ENCODE measurements at regions not wholly inside any gene's neighbourhood (a gene's known extent, or its start where the extent isn't known, plus 50 kb on each side); places are given as distances from the start of the nearest gene placed in this dataset.
A peak's percentile ranks its signal among the peaks of the same experiment; 100 is the strongest.

- no peak overlapping the region for H3K4me3 ChIP-seq (ENCODE audit: low read depth, low read length)
- H3K4me1 ChIP-seq (ENCODE audit: control insufficient read depth, insufficient read depth, low read length): no peaks in the 10 kb centered on the region
- no peaks in the 10 kb centered on the region for H3K36me3 ChIP-seq (ENCODE audit: control insufficient read depth in 2 of 2, insufficient read depth in 1 of 2, low read length in 2 of 2)
- TF ChIP-seq ZNF785 (tag by site-specific recombination; IDR thresholded peaks at IDR 0.05) (no peak), ZFP3 (tag by site-specific recombination; IDR thresholded peaks at IDR 0.05; ENCODE audit: low read depth) (no peak), ZBTB20 (tag by site-specific recombination; IDR thresholded peaks at IDR 0.05) (no peak), ZNF214 (tag by site-specific recombination; IDR thresholded peaks at IDR 0.05; ENCODE audit: borderline replicate concordance) (no peak), ZNF623 (tag by site-specific recombination; IDR thresholded peaks at IDR 0.05) (peak; percentile 86)
- no peaks in the 10 kb centered on the region for H3K9me3 ChIP-seq (ENCODE audit: control insufficient read depth, insufficient read depth, low read depth, low read length)
- no peak overlapping the region for H3K27ac ChIP-seq (ENCODE audit: extremely low read depth, low read depth, low read length)
- ChIA-PET CTCF (no interaction called here), POLR2A (no interaction called here)
These were observed 525.2 kb upstream of the TRPC7 start for GRCh38 chr5:136890431-136891148.

DNA sequence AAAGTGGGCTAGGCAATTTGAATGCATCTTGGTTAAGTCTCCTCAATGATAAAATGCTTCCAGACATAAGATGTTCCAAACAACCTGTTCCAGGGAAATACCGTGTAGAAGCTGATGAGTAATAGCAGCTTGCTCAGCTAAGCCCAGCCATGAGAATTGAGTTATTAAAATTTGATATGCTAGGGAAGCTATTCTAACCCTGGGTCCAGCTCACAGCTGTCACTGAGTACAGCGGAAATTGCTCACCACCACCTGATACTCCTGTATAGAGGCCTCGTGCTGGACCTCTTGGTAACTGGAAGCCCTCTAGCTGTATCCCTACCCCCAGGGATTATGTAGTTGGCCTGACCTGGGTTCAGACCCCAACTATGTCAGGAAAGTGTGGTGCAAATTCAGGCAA, 521.3 kb upstream of the TRPC7 start:
- H3K9me3 ChIP-seq (ENCODE audit: control insufficient read depth, insufficient read depth, low read depth, low read length): no peaks in the 10 kb centered on the region
- ChIA-PET POLR2A (no interaction called here), CTCF (no interaction called here)
- H3K27ac ChIP-seq (ENCODE audit: extremely low read depth, low read depth, low read length): no peak overlapping the region
- no peak overlapping the region for H3K4me3 ChIP-seq (ENCODE audit: low read depth, low read length)
- no peaks in the 10 kb centered on the region for H3K36me3 ChIP-seq (ENCODE audit: control insufficient read depth in 2 of 2, insufficient read depth in 1 of 2, low read length in 2 of 2)
- H3K4me1 ChIP-seq (ENCODE audit: control insufficient read depth, insufficient read depth, low read length): no peaks in the 10 kb centered on the region
- TF ChIP-seq ZNF585B (tag by site-specific recombination; IDR thresholded peaks at IDR 0.05): no peak
- TF ChIP-seq, protein P1, sequence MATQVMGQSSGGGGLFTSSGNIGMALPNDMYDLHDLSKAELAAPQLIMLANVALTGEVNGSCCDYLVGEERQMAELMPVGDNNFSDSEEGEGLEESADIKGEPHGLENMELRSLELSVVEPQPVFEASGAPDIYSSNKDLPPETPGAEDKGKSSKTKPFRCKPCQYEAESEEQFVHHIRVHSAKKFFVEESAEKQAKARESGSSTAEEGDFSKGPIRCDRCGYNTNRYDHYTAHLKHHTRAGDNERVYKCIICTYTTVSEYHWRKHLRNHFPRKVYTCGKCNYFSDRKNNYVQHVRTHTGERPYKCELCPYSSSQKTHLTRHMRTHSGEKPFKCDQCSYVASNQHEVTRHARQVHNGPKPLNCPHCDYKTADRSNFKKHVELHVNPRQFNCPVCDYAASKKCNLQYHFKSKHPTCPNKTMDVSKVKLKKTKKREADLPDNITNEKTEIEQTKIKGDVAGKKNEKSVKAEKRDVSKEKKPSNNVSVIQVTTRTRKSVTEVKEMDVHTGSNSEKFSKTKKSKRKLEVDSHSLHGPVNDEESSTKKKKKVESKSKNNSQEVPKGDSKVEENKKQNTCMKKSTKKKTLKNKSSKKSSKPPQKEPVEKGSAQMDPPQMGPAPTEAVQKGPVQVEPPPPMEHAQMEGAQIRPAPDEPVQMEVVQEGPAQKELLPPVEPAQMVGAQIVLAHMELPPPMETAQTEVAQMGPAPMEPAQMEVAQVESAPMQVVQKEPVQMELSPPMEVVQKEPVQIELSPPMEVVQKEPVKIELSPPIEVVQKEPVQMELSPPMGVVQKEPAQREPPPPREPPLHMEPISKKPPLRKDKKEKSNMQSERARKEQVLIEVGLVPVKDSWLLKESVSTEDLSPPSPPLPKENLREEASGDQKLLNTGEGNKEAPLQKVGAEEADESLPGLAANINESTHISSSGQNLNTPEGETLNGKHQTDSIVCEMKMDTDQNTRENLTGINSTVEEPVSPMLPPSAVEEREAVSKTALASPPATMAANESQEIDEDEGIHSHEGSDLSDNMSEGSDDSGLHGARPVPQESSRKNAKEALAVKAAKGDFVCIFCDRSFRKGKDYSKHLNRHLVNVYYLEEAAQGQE (tag by site-specific recombination; IDR thresholded peaks at IDR 0.05): no peak
- no peak for TF ChIP-seq TCF7L2 (IDR thresholded peaks at IDR 0.05; ENCODE audit: borderline replicate concordance, low read depth, low read length)
- TF ChIP-seq ZNF223 (tag by site-specific recombination; IDR thresholded peaks at IDR 0.05): no peak
- no peak for TF ChIP-seq ZNF549 (tag by site-specific recombination; IDR thresholded peaks at IDR 0.05)
- no peak for TF ChIP-seq MZF1 (tag by site-specific recombination; IDR thresholded peaks at IDR 0.05; ENCODE audit: borderline replicate concordance)
- no peak for TF ChIP-seq ZNF560 (tag by site-specific recombination; IDR thresholded peaks at IDR 0.05; ENCODE audit: borderline replicate concordance)
- no peak for TF ChIP-seq ZFP41 (tag by site-specific recombination; IDR thresholded peaks at IDR 0.05; ENCODE audit: borderline replicate concordance)
- no peak for TF ChIP-seq CTCF (tag by site-specific recombination; IDR thresholded peaks at IDR 0.05)
- no peak for TF ChIP-seq GFI1B (tag by site-specific recombination; IDR thresholded peaks at IDR 0.05)
- no peak for TF ChIP-seq ZSCAN5A (tag by site-specific recombination; IDR thresholded peaks at IDR 0.05)
- TF ChIP-seq, protein P2, sequence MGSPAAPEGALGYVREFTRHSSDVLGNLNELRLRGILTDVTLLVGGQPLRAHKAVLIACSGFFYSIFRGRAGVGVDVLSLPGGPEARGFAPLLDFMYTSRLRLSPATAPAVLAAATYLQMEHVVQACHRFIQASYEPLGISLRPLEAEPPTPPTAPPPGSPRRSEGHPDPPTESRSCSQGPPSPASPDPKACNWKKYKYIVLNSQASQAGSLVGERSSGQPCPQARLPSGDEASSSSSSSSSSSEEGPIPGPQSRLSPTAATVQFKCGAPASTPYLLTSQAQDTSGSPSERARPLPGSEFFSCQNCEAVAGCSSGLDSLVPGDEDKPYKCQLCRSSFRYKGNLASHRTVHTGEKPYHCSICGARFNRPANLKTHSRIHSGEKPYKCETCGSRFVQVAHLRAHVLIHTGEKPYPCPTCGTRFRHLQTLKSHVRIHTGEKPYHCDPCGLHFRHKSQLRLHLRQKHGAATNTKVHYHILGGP (tag by site-specific recombination; IDR thresholded peaks at IDR 0.05): no peak
- TF ChIP-seq PRDM6 (tag by site-specific recombination; IDR thresholded peaks at IDR 0.05): no peak
- no peak for TF ChIP-seq BCL11B (tag by site-specific recombination; IDR thresholded peaks at IDR 0.05; ENCODE audit: low read depth)
- TF ChIP-seq ZSCAN16 (tag by site-specific recombination; IDR thresholded peaks at IDR 0.05): no peak
- TF ChIP-seq, protein P3, sequence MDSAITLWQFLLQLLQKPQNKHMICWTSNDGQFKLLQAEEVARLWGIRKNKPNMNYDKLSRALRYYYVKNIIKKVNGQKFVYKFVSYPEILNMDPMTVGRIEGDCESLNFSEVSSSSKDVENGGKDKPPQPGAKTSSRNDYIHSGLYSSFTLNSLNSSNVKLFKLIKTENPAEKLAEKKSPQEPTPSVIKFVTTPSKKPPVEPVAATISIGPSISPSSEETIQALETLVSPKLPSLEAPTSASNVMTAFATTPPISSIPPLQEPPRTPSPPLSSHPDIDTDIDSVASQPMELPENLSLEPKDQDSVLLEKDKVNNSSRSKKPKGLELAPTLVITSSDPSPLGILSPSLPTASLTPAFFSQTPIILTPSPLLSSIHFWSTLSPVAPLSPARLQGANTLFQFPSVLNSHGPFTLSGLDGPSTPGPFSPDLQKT (IDR thresholded peaks at IDR 0.05; ENCODE audit: borderline replicate concordance, low read depth, low read length): no peak
- no peak for TF ChIP-seq HOXD13 (CRISPR knock-in tag; IDR thresholded peaks at IDR 0.05; ENCODE audit: borderline replicate concordance)

Measured in HEK293 (cell line).